GM23248 (cell line): ENCODE measurements at regions not wholly inside any gene's neighbourhood (a gene's known extent, or its start where the extent isn't known, plus 50 kb on each side); places are given as distances from the start of the nearest gene placed in this dataset.

Experiments used
- DNase-seq: peaks from one replicate; pipeline ENCODE4 v3.0.0-alpha.2; 2015
- H2AFZ ChIP-seq: fragments of 200-600 bp; sonication (generic); 2 replicates; pipeline ENCODE4 v1.6.1; 2016; ENCODE audit warnings: antibody characterized with exemption
- H3F3A ChIP-seq: fragments of 200-600 bp; sonication (generic); 2 replicates; pipeline ENCODE4 v1.6.1; 2016; ENCODE audit warnings: mild to moderate bottlenecking, antibody characterized with exemption, mixed run types; ENCODE audit not compliant: insufficient read depth
- H3K27ac ChIP-seq: fragments of 200-600 bp; sonication (generic); 2 replicates; pipeline ENCODE4 v1.5.1; 2016; ENCODE audit warnings: mild to moderate bottlenecking
- H3K27me3 ChIP-seq: fragments of 200-600 bp; sonication (generic); replicated peaks from 2 replicates; pipeline ENCODE4 v1.6.1; 2016; ENCODE audit warnings: mild to moderate bottlenecking; ENCODE audit not compliant: insufficient read depth
- H3K36me3 ChIP-seq: fragments of 200-600 bp; sonication (generic); 2 replicates; pipeline ENCODE4 v1.6.1; 2016; ENCODE audit warnings: low read depth, mild to moderate bottlenecking
- H3K4me1 ChIP-seq: fragments of 200-600 bp; sonication (generic); 2 replicates; pipeline ENCODE4 v1.6.1; 2016; ENCODE audit warnings: mild to moderate bottlenecking; ENCODE audit not compliant: insufficient read depth
- H3K4me2 ChIP-seq: fragments of 200-600 bp; sonication (generic); one replicate; pipeline ENCODE4 v1.6.1; 2016; ENCODE audit warnings: mild to moderate bottlenecking; ENCODE audit not compliant: unreplicated experiment
- H3K4me3 ChIP-seq: fragments of 200-600 bp; sonication (generic); 2 replicates; pipeline ENCODE4 v1.5.1; 2016; ENCODE audit warnings: mild to moderate bottlenecking
- H3K79me2 ChIP-seq: fragments of 200-600 bp; sonication (generic); 2 replicates; pipeline ENCODE4 v1.6.1; 2016; ENCODE audit warnings: mild to moderate bottlenecking; ENCODE audit not compliant: insufficient read depth
- H3K9ac ChIP-seq: fragments of 200-600 bp; sonication (generic); 2 replicates; pipeline ENCODE4 v1.6.1; 2016; ENCODE audit warnings: mild to moderate bottlenecking
- H3K9me2 ChIP-seq: fragments of 200-600 bp; sonication (generic); 2 replicates; pipeline ENCODE4 v1.6.1; 2016; ENCODE audit warnings: mixed run types, mild to moderate bottlenecking, moderate library complexity; ENCODE audit not compliant: insufficient read depth
- H3K9me3 ChIP-seq: fragments of 200-600 bp; sonication (generic); one replicate; pipeline ENCODE4 v1.6.1; 2017; ENCODE audit warnings: low read depth
- H4K20me1 ChIP-seq: fragments of 200-600 bp; sonication (generic); 2 replicates; pipeline ENCODE4 v1.6.0; 2016; ENCODE audit not compliant: insufficient read depth
- EZH2 ChIP-seq: fragments of 200-600 bp; sonication (generic); IDR thresholded peaks from 2 replicates; pipeline ENCODE4 v1.6.1; 2018; ENCODE audit warnings: antibody characterized with exemption, mild to moderate bottlenecking; ENCODE audit not compliant: insufficient read depth, poor library complexity, severe bottlenecking
- EZH2phosphoT487 ChIP-seq: fragments of 200-600 bp; sonication (generic); IDR thresholded peaks from 2 replicates; pipeline ENCODE4 v1.6.1; 2018; ENCODE audit warnings: antibody characterized with exemption, moderate library complexity, mild to moderate bottlenecking, low read depth; ENCODE audit not compliant: insufficient read depth
- WGBS, 2 experiments: methylation state at CpG; one replicate each; pipeline ENCODE4 v1.1.6; 2015 to 2017; ENCODE audit warnings: low lambda C conversion rate in 2 of 2, low coverage in 1 of 2; ENCODE audit errors: missing lambda C conversion rate in 2 of 2; 5-methylcytosine and 5-hydroxymethylcytosine counted together
- in situ Hi-C: fragments of 300-500 bp; cut with MboI; formaldehyde crosslinking; loops from 2 replicates; pipeline ENCODE4 v1.15.0; 2020

DNA sequence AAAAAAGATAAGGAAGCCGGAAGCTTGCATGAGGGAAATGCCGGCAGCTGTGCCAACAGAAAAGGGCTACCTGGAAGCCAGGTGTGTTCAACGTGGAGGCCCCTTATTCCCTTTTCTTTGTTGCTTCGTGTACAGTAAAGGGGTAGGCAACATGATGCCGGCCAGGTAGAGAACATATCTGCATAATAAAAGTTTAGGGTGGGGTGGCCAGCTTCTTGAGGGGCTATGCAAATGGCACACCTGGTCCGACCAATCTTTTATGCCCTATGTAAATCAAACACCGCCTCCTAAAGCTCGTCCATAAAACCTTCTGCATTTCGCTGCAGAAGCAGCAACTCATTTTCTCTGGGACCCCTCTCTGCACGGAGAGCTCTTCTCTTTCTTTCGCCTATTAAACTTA, 911.6 kb downstream of the KCNJ2 start:
- no peaks in the 10 kb centered on the region for H3F3A ChIP-seq
- H3K4me1 ChIP-seq, result 0 out of 2 replicates have a peak, but pooled peaks cover 3% of the 10 kb centered on the region
- no peaks in the 10 kb centered on the region for H4K20me1 ChIP-seq
- no peak overlapping the region for H3K9ac ChIP-seq
- in situ Hi-C loops, result no loop called here
- no peak for DNase-seq
- no peak overlapping the region for H2AFZ ChIP-seq
- no peaks in the 10 kb centered on the region for H3K36me3 ChIP-seq
- no peak overlapping the region for H3K27ac ChIP-seq
- H3K4me3 ChIP-seq, result no peak overlapping the region
- no peaks in the 10 kb centered on the region for H3K27me3 ChIP-seq
- H3K9me2 ChIP-seq, result no peaks in the 10 kb centered on the region
- no peaks in the 10 kb centered on the region for H3K79me2 ChIP-seq
- no peak for TF ChIP-seq EZH2
- no peak for TF ChIP-seq EZH2phosphoT487
- H3K9me3 ChIP-seq, result no peaks in the 10 kb centered on the region
- H3K4me2 ChIP-seq, result no peak overlapping the region
- WGBS, 2 experiments, result 80 to 85% methylated on average over 11 of the region's 11 CpGs

DNA sequence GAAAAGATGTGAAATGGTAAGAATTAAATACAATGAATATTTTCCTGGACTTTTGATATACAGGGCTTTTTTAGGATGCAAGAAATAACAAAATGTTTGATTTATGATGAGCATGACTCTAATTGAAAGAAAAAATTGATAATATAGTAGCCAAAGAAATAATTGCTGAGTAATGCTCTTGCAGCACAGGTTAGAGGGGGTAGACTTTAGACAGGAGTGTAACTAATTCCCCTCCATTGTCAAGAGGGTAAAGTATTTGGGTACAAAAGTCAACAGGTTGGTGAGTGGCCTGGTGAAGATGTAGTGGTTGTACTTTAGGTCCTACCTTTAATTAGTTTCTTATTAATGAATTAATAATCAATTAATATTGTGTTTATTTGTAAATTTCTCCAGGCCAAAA, 912.3 kb downstream of the KCNJ2 start:
- in situ Hi-C loops, result no loop called here
- no peak overlapping the region for H3K27ac ChIP-seq
- H2AFZ ChIP-seq, result no peak overlapping the region
- H3K4me3 ChIP-seq, result no peak overlapping the region
- no peaks in the 10 kb centered on the region for H4K20me1 ChIP-seq
- 0 out of 2 replicates have a peak, but pooled peaks cover 5% of the 10 kb centered on the region for H3K4me1 ChIP-seq
- no peak overlapping the region for H3K4me2 ChIP-seq
- H3K36me3 ChIP-seq, result no peaks in the 10 kb centered on the region
- no peaks in the 10 kb centered on the region for H3K27me3 ChIP-seq
- H3K9ac ChIP-seq, result no peak overlapping the region
- no peak for DNase-seq
- TF ChIP-seq EZH2phosphoT487 (no peak), EZH2 (no peak)
- H3F3A ChIP-seq, result no peaks in the 10 kb centered on the region
- H3K9me3 ChIP-seq, result no peaks in the 10 kb centered on the region
- no peaks in the 10 kb centered on the region for H3K9me2 ChIP-seq
- no peaks in the 10 kb centered on the region for H3K79me2 ChIP-seq

DNA sequence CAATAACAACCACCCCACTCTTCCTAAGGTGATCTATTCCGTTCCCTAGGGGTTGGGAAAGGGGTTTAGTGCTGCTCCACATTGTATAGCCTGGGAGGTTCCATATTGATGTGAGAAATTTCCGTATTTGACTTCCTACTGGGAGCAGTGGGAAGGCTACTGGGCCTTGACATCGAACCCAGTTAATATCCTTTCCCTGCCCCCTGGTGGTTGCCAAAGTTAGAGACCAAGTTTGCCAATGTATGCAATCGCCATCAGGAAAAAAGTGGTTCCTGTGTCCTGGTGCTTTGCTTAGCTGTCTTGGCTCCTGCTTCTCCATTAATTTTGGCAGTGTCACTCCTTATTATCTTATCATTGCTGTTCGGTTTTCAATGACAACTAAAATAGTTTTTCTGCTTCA, 914.9 kb downstream of the KCNJ2 start:
- Histone ChIP-seq H3K27ac (no peak overlapping the region), H2AFZ (no peak overlapping the region), H3K4me2 (no peak overlapping the region), H4K20me1 (no peaks in the 10 kb centered on the region), H3K9me3 (no peaks in the 10 kb centered on the region), H3K27me3 (no peaks in the 10 kb centered on the region), H3K9ac (no peak overlapping the region), H3K4me1 (0 out of 2 replicates have a peak, but pooled peaks cover 5% of the 10 kb centered on the region), H3K36me3 (no peaks in the 10 kb centered on the region), H3K4me3 (no peak overlapping the region), H3K9me2 (no peaks in the 10 kb centered on the region), H3K79me2 (no peaks in the 10 kb centered on the region), H3F3A (no peaks in the 10 kb centered on the region)
- in situ Hi-C loops, result no loop called here
- peak; percentile 35 for DNase-seq
- 74 to 79% methylated on average over 5 of the region's 5 CpGs for WGBS, 2 experiments
- TF ChIP-seq EZH2phosphoT487, result no peak
- no peak for TF ChIP-seq EZH2

DNA sequence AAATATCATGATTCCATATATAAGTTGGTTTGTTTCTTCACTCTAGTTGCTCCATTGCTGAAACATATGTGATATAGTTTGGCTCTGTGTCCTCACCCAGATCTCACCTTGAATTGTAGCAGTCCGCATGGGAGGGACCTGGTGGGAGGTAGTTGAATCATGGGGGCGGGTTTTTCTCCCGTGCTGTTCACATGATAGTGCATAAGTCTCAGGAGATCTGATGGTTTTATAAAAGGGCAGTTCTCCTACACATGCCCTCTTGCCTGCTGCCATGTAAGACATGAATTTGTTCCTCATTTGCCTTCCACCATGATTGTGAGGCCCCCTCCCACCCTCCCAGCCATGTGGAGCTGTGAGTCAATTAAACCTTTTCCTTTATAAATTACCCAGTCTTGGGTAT, 915.5 kb downstream of the KCNJ2 start:
- Histone ChIP-seq H3K4me2 (no peak overlapping the region), H3K4me1 (0 out of 2 replicates have a peak, but pooled peaks cover 5% of the 10 kb centered on the region), H3K9ac (no peak overlapping the region), H3K9me2 (no peaks in the 10 kb centered on the region), H3K27me3 (no peaks in the 10 kb centered on the region), H3K27ac (no peak overlapping the region), H2AFZ (no peak overlapping the region), H3K79me2 (no peaks in the 10 kb centered on the region), H4K20me1 (no peaks in the 10 kb centered on the region), H3K9me3 (no peaks in the 10 kb centered on the region), H3K4me3 (no peak overlapping the region), H3F3A (no peaks in the 10 kb centered on the region), H3K36me3 (no peaks in the 10 kb centered on the region)
- in situ Hi-C loops, result no loop called here
- TF ChIP-seq EZH2phosphoT487 (no peak), EZH2 (no peak)
- 98% methylated on average over 3 of the region's 3 CpGs for WGBS, 2 experiments
- DNase-seq, result no peak
